Endothelial cell of umbilical vein (primary cell): ENCODE measurements at regions not wholly inside any gene's neighbourhood (a gene's known extent, or its start where the extent isn't known, plus 50 kb on each side); places are given as distances from the start of the nearest gene placed in this dataset.

Source experiments
- BruUV-seq: library from RNA; stranded (reverse); fragments of 400-500 nt; replicated peaks from 2 replicates; lab custom pipeline; 2021; lab: Mats Ljungman, UMichigan
- CTCF ChIA-PET: fragments of 300-600, 350-600 bp; sonication (Branson Sonifier 250); formaldehyde crosslinking; loops from one replicate; lab custom pipeline; 2021; ENCODE audit warnings: antibody characterized with exemption, inconsistent platforms; lab: Charles Lee
- POLR2A ChIA-PET: fragments of 300-600, 350-600 bp; sonication (Branson Sonifier 250); formaldehyde crosslinking; loops from one replicate; lab custom pipeline; 2021; ENCODE audit warnings: antibody characterized with exemption, inconsistent platforms; lab: Charles Lee
- DNase-seq: peaks from one replicate; pipeline ENCODE4 v3.0.0-alpha.2; 2011; ENCODE audit warnings: low read depth, low spot score
- FAIRE-seq: peaks from 2 replicates; lab custom pipeline; 2011; peaks lifted over from hg19 to GRCh38; lab: Jason Lieb, UNC
- H2AFZ ChIP-seq: 2 replicates; pipeline ENCODE4 v1.6.0; 2012; ENCODE audit warnings: low read depth, low read length, control low read depth, inconsistent platforms
- H3K27ac ChIP-seq: 2 replicates; pipeline ENCODE4 v1.5.1; 2011; ENCODE audit warnings: low read depth, mild to moderate bottlenecking, control low read depth, low read length, moderate library complexity; ENCODE audit not compliant: insufficient read depth
- H3K27me3 ChIP-seq, 2 experiments: 2 replicates each; pipeline versions ENCODE4 v1.6.0 to v1.6.1; 2011; ENCODE audit warnings: low read length in 2 of 2, mixed read lengths in 1 of 2; ENCODE audit not compliant: control insufficient read depth in 2 of 2, insufficient read depth in 2 of 2
- H3K36me3 ChIP-seq, 2 experiments: 2 replicates in 1 of 2; 3 replicates in 1 of 2; pipeline ENCODE4 v1.5.1; 2011; ENCODE audit warnings: low read length in 2 of 2, mild to moderate bottlenecking in 1 of 2, moderate library complexity in 1 of 2; ENCODE audit not compliant: control insufficient read depth in 2 of 2, insufficient read depth in 2 of 2; ENCODE audit errors: extremely low read depth in 1 of 2
- H3K4me1 ChIP-seq: 3 replicates; pipeline ENCODE4 v1.5.1; 2011; ENCODE audit warnings: mild to moderate bottlenecking, low read length; ENCODE audit not compliant: control insufficient read depth, insufficient read depth; ENCODE audit errors: extremely low read depth
- H3K4me2 ChIP-seq: 2 replicates; pipeline ENCODE4 v1.6.1; 2011; ENCODE audit warnings: low read length, control low read depth, mixed read lengths; ENCODE audit not compliant: insufficient read depth
- H3K4me3 ChIP-seq, 3 experiments: fragments of 200-600 bp in 1 of 3; sonication (generic), shearing (Covaris generic) in 1 of 3; replicated peaks in 1 of 3; 2 replicates each; pipeline ENCODE4 v1.5.1; 2011 to 2016; ENCODE audit warnings: control low read depth in 3 of 3, low read length in 3 of 3, mild to moderate bottlenecking in 2 of 3, inconsistent platforms in 1 of 3, low read depth in 1 of 3, moderate library complexity in 1 of 3; ENCODE audit not compliant: insufficient read depth in 1 of 3
- H3K79me2 ChIP-seq: 2 replicates; pipeline ENCODE4 v1.6.0; 2012; ENCODE audit warnings: low read length, inconsistent platforms; ENCODE audit not compliant: control insufficient read depth, insufficient read depth
- H3K9ac ChIP-seq: replicated peaks from 2 replicates; pipeline ENCODE3; 2011; ENCODE audit warnings: low read length, control low read depth; ENCODE audit not compliant: insufficient read depth; ENCODE audit errors: extremely low read depth
- H3K9me1 ChIP-seq: replicated peaks from 3 replicates; pipeline ENCODE4 v1.6.0; 2011; ENCODE audit warnings: mild to moderate bottlenecking, low read length; ENCODE audit not compliant: control insufficient read depth, insufficient read depth; ENCODE audit errors: extremely low read depth
- H3K9me3 ChIP-seq: replicated peaks from 2 replicates; pipeline ENCODE4 v1.5.1; 2012; ENCODE audit warnings: low read length, inconsistent platforms; ENCODE audit not compliant: control insufficient read depth, insufficient read depth
- H4K20me1 ChIP-seq: replicated peaks from 2 replicates; pipeline ENCODE3; 2011; ENCODE audit warnings: mild to moderate bottlenecking, low read length; ENCODE audit not compliant: control insufficient read depth, insufficient read depth; ENCODE audit errors: extremely low read depth
- CTCF ChIP-seq, 2 donors: IDR thresholded peaks; 1 replicate in 1 of 2; 2 replicates in 1 of 2; pipeline ENCODE4 v1.5.1; 2011; ENCODE audit warnings: low read length in 2 of 2, mild to moderate bottlenecking in 2 of 2, moderate library complexity in 2 of 2, control low read depth in 1 of 2, inconsistent platforms in 1 of 2, low read depth in 1 of 2; ENCODE audit not compliant: insufficient read depth in 1 of 2; ENCODE audit errors: extremely low read depth in 1 of 2
- EZH2 ChIP-seq: IDR thresholded peaks from 2 replicates; pipeline ENCODE4 v1.6.1; 2012; ENCODE audit warnings: borderline replicate concordance, low read depth, mild to moderate bottlenecking, moderate library complexity, low read length, inconsistent platforms; ENCODE audit not compliant: severe bottlenecking
- FOS ChIP-seq: IDR thresholded peaks from 2 replicates; pipeline ENCODE4 v1.6.1; 2011; ENCODE audit warnings: mild to moderate bottlenecking, low read length, moderate library complexity, borderline replicate concordance; ENCODE audit not compliant: insufficient read depth
- GATA2 ChIP-seq: IDR thresholded peaks from 2 replicates; pipeline ENCODE4 v1.7.0; 2011; ENCODE audit warnings: low read depth, mild to moderate bottlenecking, moderate library complexity, mixed read lengths, low read length; ENCODE audit not compliant: insufficient read length, insufficient read depth
- JUN ChIP-seq: IDR thresholded peaks from 2 replicates; pipeline ENCODE4 v1.6.1; 2011; ENCODE audit warnings: borderline replicate concordance, low read depth; ENCODE audit not compliant: insufficient read length, insufficient read depth
- MAX ChIP-seq: IDR thresholded peaks from 2 replicates; pipeline ENCODE4 v1.6.1; 2011; ENCODE audit not compliant: insufficient read depth, insufficient read length
- MYC ChIP-seq: IDR thresholded peaks from one replicate; pipeline ENCODE4 v1.6.1; 2011; ENCODE audit warnings: mild to moderate bottlenecking, low read depth, low read length
- POLR2A ChIP-seq: IDR thresholded peaks from 2 replicates; pipeline ENCODE4 v1.6.1; 2012; ENCODE audit warnings: low read depth, mild to moderate bottlenecking, control low read depth, low read length
- POLR2AphosphoS5 ChIP-seq: IDR thresholded peaks from 2 replicates; pipeline ENCODE4 v1.6.1; 2012; ENCODE audit warnings: low read depth, mild to moderate bottlenecking, control low read depth, low read length, moderate library complexity; ENCODE audit not compliant: insufficient read depth
- dilution Hi-C: fragments of 300-500 bp; cut with MboI; formaldehyde crosslinking; loops from one replicate; pipeline ENCODE4 v1.15.0; 2019; ENCODE audit warnings: low sequenced_read_pairs; ENCODE audit not compliant: extremely low pct_ligation_motif_present
- intact Hi-C: fragments of 100-400 bp; cut with micrococcal nuclease; formaldehyde crosslinking; loops from one replicate; pipeline ENCODE4 v1.10.0; 2022

GRCh38 chr3:86481636-86482035 is 509.3 kb downstream of the VGLL3 start:
- H3K4me1 ChIP-seq: no peaks in the 10 kb centered on the region
- no peaks in the 10 kb centered on the region for H3K79me2 ChIP-seq
- no peak overlapping the region for H3K27ac ChIP-seq
- CTCF ChIA-PET: no interaction called here
- no peaks in the 10 kb centered on the region for H4K20me1 ChIP-seq
- H3K9ac ChIP-seq: no peak overlapping the region
- TF ChIP-seq POLR2AphosphoS5 (no peak), MYC (no peak), MAX (no peak), EZH2 (no peak), GATA2 (no peak), FOS (no peak), POLR2A (no peak), CTCF (IDR thresholded peaks at IDR 0.05; ENCODE audit: extremely low read depth in 1 of 2, insufficient read depth in 1 of 2, low read depth in 1 of 2, low read length in 2 of 2) (no peak), JUN (no peak)
- H3K4me2 ChIP-seq: no peak overlapping the region
- POLR2A ChIA-PET: no interaction called here
- dilution Hi-C loops: no loop called here
- H3K4me3 ChIP-seq: no peak overlapping the region
- H3K27me3 ChIP-seq: no peaks in the 10 kb centered on the region
- no peaks in the 10 kb centered on the region for H3K9me1 ChIP-seq
- no TSS peak for BruUV-seq
- intact Hi-C loops: no loop called here
- H2AFZ ChIP-seq: no peak overlapping the region
- no peak for DNase-seq
- FAIRE-seq: no peak
- H3K9me3 ChIP-seq: no peaks in the 10 kb centered on the region
- H3K36me3 ChIP-seq: no peaks in the 10 kb centered on the region
